GM12878 (cell line): ENCODE measurements at regions not wholly inside any gene's neighbourhood (a gene's known extent, or its start where the extent isn't known, plus 50 kb on each side); places are given as distances from the start of the nearest gene placed in this dataset.

Source experiments
- ATAC-seq: fragments of 200-7000 bp; cut with Tn5 transposase; 3 replicates; pipeline ENCODE4 v1.9.1; 2020; ENCODE audit warnings: mild to moderate bottlenecking, moderate library complexity
- BruUV-seq: library from RNA; stranded (reverse); fragments of 400-500 nt; replicated peaks from 2 replicates; lab custom pipeline; 2021; lab: Mats Ljungman, UMichigan
- CTCF ChIA-PET: fragments of 300-600 bp; sonication (Branson Sonifier 250); formaldehyde crosslinking; extraction: SDS; loops from one replicate; lab custom pipeline; 2021; ENCODE audit warnings: inconsistent platforms; lab: Yijun Ruan, JAX
- POLR2A ChIA-PET: fragments of 350-600 bp; formaldehyde crosslinking; extraction: SDS; loops from one replicate; lab custom pipeline; 2021; ENCODE audit warnings: inconsistent platforms; lab: Charles Lee
- RAD21 ChIA-PET: fragments of 300-600 bp; sonication (Branson Sonifier 250); formaldehyde crosslinking; loops from one replicate; lab custom pipeline; 2023; ENCODE audit warnings: antibody characterized with exemption; ENCODE audit not compliant: unreplicated experiment; lab: Charles Lee
- SMC1A ChIA-PET: fragments of 300-600 bp; sonication (Branson Sonifier 250); formaldehyde crosslinking; loops from one replicate; lab custom pipeline; 2023; ENCODE audit not compliant: unreplicated experiment, uncharacterized antibody; lab: Charles Lee
- DNase-seq: peaks from one replicate; pipeline ENCODE4 v3.0.0-alpha.2; 2011; ENCODE audit warnings: low read depth, low spot score
- FAIRE-seq: peaks from 3 replicates; lab custom pipeline; 2011; peaks lifted over from hg19 to GRCh38; lab: Jason Lieb, UNC
- H2AFZ ChIP-seq: 2 replicates; pipeline ENCODE4 v1.6.0; 2011; ENCODE audit warnings: low read depth, low read length, control low read depth; ENCODE audit not compliant: control insufficient read depth
- H3K27ac ChIP-seq: 2 replicates; pipeline ENCODE4 v1.5.1; 2011; ENCODE audit warnings: control low read depth; ENCODE audit not compliant: control insufficient read depth, insufficient read depth
- H3K27me3 ChIP-seq, 2 experiments: replicated peaks in 1 of 2; 2 replicates each; pipeline versions ENCODE4 v1.6.0 to v1.6.1; 2011; ENCODE audit warnings: low read length in 1 of 2; ENCODE audit not compliant: control insufficient read depth in 2 of 2, insufficient read depth in 2 of 2
- H3K36me3 ChIP-seq, 2 experiments: 2 replicates each; pipeline ENCODE4 v1.5.1; 2011; ENCODE audit warnings: low read length in 1 of 2; ENCODE audit not compliant: control insufficient read depth in 2 of 2, insufficient read depth in 2 of 2
- H3K4me1 ChIP-seq: 2 replicates; pipeline ENCODE4 v1.6.1; 2011; ENCODE audit warnings: mild to moderate bottlenecking, low read length, moderate library complexity, mixed read lengths; ENCODE audit not compliant: control insufficient read depth, insufficient read depth
- H3K4me2 ChIP-seq: 2 replicates; pipeline ENCODE4 v1.6.0; 2011; ENCODE audit warnings: control low read depth; ENCODE audit not compliant: control insufficient read depth, insufficient read depth
- H3K4me3 ChIP-seq: fragments of 200-600 bp; sonication (generic); 2 replicates; pipeline ENCODE4 v1.5.1; 2016
- H3K79me2 ChIP-seq: 2 replicates; pipeline ENCODE4 v1.6.0; 2011; ENCODE audit warnings: low read length; ENCODE audit not compliant: control insufficient read depth, insufficient read depth
- H3K9ac ChIP-seq: 2 replicates; pipeline ENCODE4 v1.8.0; 2011; ENCODE audit warnings: low read length, control low read depth, mixed read lengths; ENCODE audit not compliant: control insufficient read depth, insufficient read depth
- H3K9me3 ChIP-seq: replicated peaks from 3 replicates; pipeline ENCODE4 v1.5.1; 2011; ENCODE audit warnings: mild to moderate bottlenecking, low read length; ENCODE audit not compliant: control insufficient read depth, insufficient read depth
- H4K20me1 ChIP-seq: 2 replicates; pipeline ENCODE4 v1.6.0; 2011; ENCODE audit not compliant: control insufficient read depth, insufficient read depth
- CTCF ChIP-seq, 3 experiments: IDR thresholded peaks in 2 of 3; conservative IDR thresholded peaks in 1 of 3; 2 replicates each; pipeline ENCODE4 v1.5.1; 2011; ENCODE audit warnings: low read depth in 3 of 3, low read length in 3 of 3, mild to moderate bottlenecking in 3 of 3, control low read depth in 2 of 3, moderate library complexity in 2 of 3, inconsistent platforms in 1 of 3, mixed read lengths in 1 of 3; ENCODE audit not compliant: control insufficient read depth in 2 of 3, insufficient read depth in 1 of 3; ENCODE audit errors: extremely low read depth in 1 of 3
- DPF2 ChIP-seq: fragments of 450-650 bp; IDR thresholded peaks from 2 replicates; pipeline ENCODE4 v1.6.1; 2017; ENCODE audit warnings: mild to moderate bottlenecking
- EGR1 ChIP-seq, 2 experiments: IDR thresholded peaks; 1 replicate in 1 of 2; 2 replicates in 1 of 2; pipeline ENCODE4 v1.6.1; 2011 to 2012; ENCODE audit warnings: low read depth in 2 of 2, low read length in 2 of 2, borderline replicate concordance in 1 of 2, mild to moderate bottlenecking in 1 of 2, moderate library complexity in 1 of 2
- KAT2A ChIP-seq: conservative IDR thresholded peaks from 2 replicates; pipeline ENCODE4 v1.6.1; 2011; ENCODE audit warnings: low read depth, low read length; ENCODE audit not compliant: control insufficient read depth
- NBN ChIP-seq: fragments of 450-650 bp; IDR thresholded peaks from 2 replicates; pipeline ENCODE4 v1.6.1; 2016
- NFIC ChIP-seq: IDR thresholded peaks from 2 replicates; pipeline ENCODE4 v1.6.1; 2012; ENCODE audit warnings: low read depth, mild to moderate bottlenecking, inconsistent platforms, low read length, moderate library complexity
- NR2C1 ChIP-seq: fragments of 450-650 bp; IDR thresholded peaks from 2 replicates; pipeline ENCODE4 v1.6.1; 2017; ENCODE audit warnings: antibody characterized with exemption, mild to moderate bottlenecking, moderate library complexity
- POLR2A ChIP-seq: IDR thresholded peaks from 2 replicates; pipeline ENCODE4 v1.6.1; 2011; ENCODE audit warnings: low read depth, mild to moderate bottlenecking, low read length
- ZNF217 ChIP-seq: fragments of 450-650 bp; IDR thresholded peaks from 2 replicates; pipeline ENCODE4 v1.6.1; 2017; ENCODE audit warnings: antibody characterized with exemption, mild to moderate bottlenecking
- ZNF24 ChIP-seq: fragments of 450-650 bp; IDR thresholded peaks from 2 replicates; pipeline ENCODE4 v1.6.1; 2017; ENCODE audit warnings: antibody characterized with exemption, mild to moderate bottlenecking
- WGBS: methylation state at CpG from one replicate; pipeline ENCODE4 v1.1.6; 2016; ENCODE audit warnings: low lambda C conversion rate; ENCODE audit not compliant: insufficient replicate concordance, insufficient coverage; ENCODE audit errors: missing lambda C conversion rate; 5-methylcytosine and 5-hydroxymethylcytosine counted together
- in situ Hi-C: fragments of 300-500 bp; cut with MboI; formaldehyde crosslinking; loops from 9 replicates; pipeline ENCODE4 v1.14.3; 2018; ENCODE audit warnings: mixed read lengths
- intact Hi-C: fragments of 100-400 bp; cut with micrococcal nuclease; formaldehyde crosslinking; loops from one replicate; pipeline ENCODE4 v1.14.2; 2022; ENCODE audit not compliant: unreplicated experiment

- Histone ChIP-seq H3K4me1 (no peaks in the 10 kb centered on the region), H3K9ac (no peak overlapping the region), H3K4me3 (no peak overlapping the region), H3K79me2 (no peaks in the 10 kb centered on the region), H4K20me1 (no peaks in the 10 kb centered on the region), H3K27me3 (peaks cover 0 to 2% of the 10 kb centered on the region in 2 experiments; a peak in 1 of 4 replicates), H3K9me3 (no peaks in the 10 kb centered on the region), H2AFZ (no peak overlapping the region), H3K36me3 (no peaks in the 10 kb centered on the region), H3K4me2 (no peak overlapping the region), H3K27ac (no peak overlapping the region)
- no TSS peak for BruUV-seq
- TF ChIP-seq ZNF217 (no peak), ZNF24 (no peak), DPF2 (no peak), NR2C1 (no peak)
- ChIA-PET SMC1A (no interaction called here), CTCF (interaction anchor here (0.6 to 0.7 kb wide), 3 partner anchors 36 to 754 kb away, joined by 3 read pairs; no protein-coding TSS in a partner anchor), RAD21 (no interaction called here), POLR2A (no interaction called here)
- 54% methylated on average over 11 of the region's 11 CpGs for WGBS
- FAIRE-seq (no peak), ATAC-seq (no peak), DNase-seq (no peak)
- in situ Hi-C loops, result no loop called here
- intact Hi-C loops, result no loop called here
Measured at GRCh38 chr11:112315861-112316739, 55.4 kb upstream of the PLET1 start.

DNA sequence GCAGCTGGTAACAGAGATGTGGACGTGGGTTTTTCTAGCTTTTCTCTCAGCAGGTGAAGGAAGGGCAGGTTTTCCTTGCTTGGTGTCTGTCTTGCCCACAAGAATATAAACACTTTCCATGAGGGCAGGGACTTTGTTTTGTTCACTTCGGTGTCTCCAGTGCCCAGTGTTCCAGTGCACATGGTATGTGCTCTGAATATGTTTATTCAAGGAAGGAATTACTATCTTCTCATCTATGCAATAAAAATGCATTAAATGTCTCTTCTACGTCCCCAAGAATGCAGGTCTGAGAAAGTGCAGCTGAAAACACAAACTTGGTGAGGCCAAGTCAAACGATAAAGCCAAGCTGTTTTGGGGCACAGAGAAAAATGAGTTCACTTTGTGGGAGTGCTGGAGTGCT lies 56.3 kb upstream of the PLET1 start:
- Histone ChIP-seq H3K27ac (no peak overlapping the region), H3K4me1 (no peaks in the 10 kb centered on the region), H3K27me3 (no peaks in the 10 kb centered on the region), H3K79me2 (no peaks in the 10 kb centered on the region), H3K36me3 (no peaks in the 10 kb centered on the region), H3K9me3 (no peaks in the 10 kb centered on the region), H3K4me2 (no peak overlapping the region), H2AFZ (no peak overlapping the region), H3K9ac (no peak overlapping the region), H3K4me3 (no peak overlapping the region), H4K20me1 (no peaks in the 10 kb centered on the region)
- in situ Hi-C loops, result no loop called here
- BruUV-seq, result no TSS peak
- FAIRE-seq (no peak), ATAC-seq (no peak), DNase-seq (no peak)
- ChIA-PET POLR2A (no interaction called here), SMC1A (no interaction called here), RAD21 (no interaction called here), CTCF (interaction anchor here (0.6 to 0.7 kb wide), 3 partner anchors 36 to 753 kb away, joined by 3 read pairs; no protein-coding TSS in a partner anchor)
- WGBS, result 28% methylated on average over 4 of the region's 4 CpGs
- no peak for TF ChIP-seq CTCF (IDR thresholded peaks at IDR 0.05 in 2 of 3, conservative IDR thresholded peaks at IDR 0.05 in 1 of 3; ENCODE audit: control insufficient read depth in 2 of 3, extremely low read depth in 1 of 3, insufficient read depth in 1 of 3, low read depth in 3 of 3, low read length in 3 of 3)
- TF ChIP-seq KAT2A, result no peak
- no peak for TF ChIP-seq NFIC
- no peak for TF ChIP-seq NBN
- no peak for TF ChIP-seq POLR2A
- TF ChIP-seq EGR1 (IDR thresholded peaks at IDR 0.05; ENCODE audit: borderline replicate concordance in 1 of 2, low read depth in 2 of 2, low read length in 2 of 2), result no peak
- intact Hi-C loops, result no loop called here
